ENCODE measurements at regions not wholly inside any gene's neighbourhood (a gene's known extent, or its start where the extent isn't known, plus 50 kb on each side); places are given as distances from the start of the nearest gene placed in this dataset.
"Not testable (repeated sequence)": the region's sequence is repeated elsewhere in the genome, so short reads cannot be mapped to it uniquely, and the experiment has no call there.

DNA sequence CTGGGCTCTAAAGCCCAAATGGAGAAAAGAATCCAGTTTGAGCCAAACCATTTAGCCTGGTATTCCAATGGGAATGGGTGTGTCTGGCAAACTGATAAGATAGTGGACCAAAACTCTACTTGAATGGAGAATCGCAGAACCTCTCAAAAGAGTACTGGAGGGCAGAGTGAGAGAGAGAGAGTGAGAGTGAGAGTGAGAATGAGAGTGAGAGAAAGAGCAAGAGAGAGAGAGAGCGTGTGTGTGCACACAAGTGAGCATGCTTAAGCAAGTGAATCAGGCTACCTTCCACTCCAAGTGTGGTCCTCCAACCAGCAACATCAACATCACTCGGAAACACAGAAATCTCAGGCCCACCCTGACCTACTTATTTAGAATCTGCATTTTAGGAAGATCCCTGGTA lies 58.8 kb downstream of the UQCRFS1 start:
- Histone ChIP-seq H2AFZ (ENCODE audit: low read depth, low read length) (no peak overlapping the region), H3K36me3 (ENCODE audit: insufficient read depth, low read length) (no peaks in the 10 kb centered on the region), H3K9me3 (ENCODE audit: low read length) (no peaks in the 10 kb centered on the region), H3K4me1 (ENCODE audit: insufficient read depth, low read length) (no peaks in the 10 kb centered on the region), H3K4me3 (ENCODE audit: low read length) (no peak overlapping the region), H3K27me3 (ENCODE audit: insufficient read depth, low read length) (no peaks in the 10 kb centered on the region)

DNA sequence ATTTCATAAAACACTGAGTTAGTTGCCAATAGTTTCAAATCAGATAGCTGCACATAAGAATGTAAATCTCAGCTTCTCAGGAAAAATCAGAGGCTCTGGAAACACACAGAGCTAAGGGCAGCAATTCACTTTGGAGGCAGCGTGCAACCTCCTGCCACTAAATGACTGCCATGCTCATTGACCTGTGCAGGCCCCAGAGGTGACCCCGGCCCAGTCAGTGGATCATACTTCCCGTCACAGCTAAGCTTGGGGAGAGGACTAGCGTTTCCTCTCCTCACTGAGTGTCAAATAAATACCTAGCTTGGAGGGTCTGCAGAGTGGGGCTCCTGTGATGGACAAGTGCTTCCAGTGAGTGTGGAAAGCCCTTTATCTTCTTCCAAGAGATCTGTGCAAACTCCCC lies 67.2 kb downstream of the UQCRFS1 start:
- Histone ChIP-seq H2AFZ (ENCODE audit: low read depth, low read length) (no peak overlapping the region), H3K4me3 (ENCODE audit: low read length) (no peak overlapping the region)

DNA sequence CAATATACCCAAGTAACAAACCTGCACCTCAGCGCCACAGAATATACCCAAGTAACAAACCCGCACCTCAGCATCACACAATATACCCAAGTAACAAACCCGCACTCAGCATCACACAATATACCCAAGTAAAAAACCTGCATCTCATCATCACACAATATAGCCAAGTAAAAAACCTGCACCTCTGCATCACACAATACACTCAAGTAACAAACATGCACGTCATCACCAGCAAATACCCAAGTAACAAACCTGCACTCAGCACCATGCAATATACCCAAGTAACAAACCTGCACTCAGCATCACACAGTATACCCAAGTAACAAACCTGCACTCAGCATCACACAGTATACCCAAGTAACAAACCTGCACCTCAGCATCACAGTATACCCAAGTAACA lies 69.8 kb downstream of the UQCRFS1 start:
- Histone ChIP-seq H3K27me3 (ENCODE audit: insufficient read depth, low read length) (no peaks in the 10 kb centered on the region), H2AFZ (ENCODE audit: low read depth, low read length) (no peak overlapping the region), H3K4me1 (ENCODE audit: insufficient read depth, low read length) (peaks cover 6% of the 10 kb centered on the region), H3K36me3 (ENCODE audit: insufficient read depth, low read length) (no peaks in the 10 kb centered on the region), H3K4me3 (ENCODE audit: low read length) (no peak overlapping the region), H3K9me3 (ENCODE audit: low read length) (peaks cover 14% of the 10 kb centered on the region)

More for the DNA sequence above, 67.2 kb downstream of the UQCRFS1 start:
- no peaks in the 10 kb centered on the region for H3K9me3 ChIP-seq (ENCODE audit: low read length)
- no peaks in the 10 kb centered on the region for H3K27me3 ChIP-seq (ENCODE audit: insufficient read depth, low read length)
- H3K4me1 ChIP-seq (ENCODE audit: insufficient read depth, low read length), result peaks cover 6% of the 10 kb centered on the region
- H3K36me3 ChIP-seq (ENCODE audit: insufficient read depth, low read length), result no peaks in the 10 kb centered on the region

DNA sequence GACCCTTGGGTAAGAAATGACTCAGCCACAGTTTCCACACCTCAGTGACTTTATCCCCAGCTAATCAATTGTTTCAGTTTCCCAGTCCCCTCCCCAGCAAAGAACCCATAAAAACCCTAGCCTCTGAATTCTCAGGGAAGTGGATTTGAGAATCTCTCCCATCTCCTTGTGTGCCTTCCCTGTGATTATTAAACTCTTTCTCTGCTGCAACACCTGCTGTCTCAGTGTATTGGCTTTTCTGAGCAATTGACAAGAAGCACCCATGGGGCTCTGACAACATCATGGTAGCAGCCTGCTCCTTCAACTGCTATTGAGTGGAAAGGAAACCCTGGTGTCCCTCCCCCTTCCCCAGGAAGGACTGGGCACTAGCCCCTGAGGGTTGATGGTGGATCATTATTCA lies 73.7 kb downstream of the UQCRFS1 start:
- H3K27me3 ChIP-seq (ENCODE audit: insufficient read depth, low read length), result no peaks in the 10 kb centered on the region
- H3K4me1 ChIP-seq (ENCODE audit: insufficient read depth, low read length), result no peaks in the 10 kb centered on the region
- peaks cover 14% of the 10 kb centered on the region for H3K9me3 ChIP-seq (ENCODE audit: low read length)
- no peaks in the 10 kb centered on the region for H3K36me3 ChIP-seq (ENCODE audit: insufficient read depth, low read length)
- no peak overlapping the region for H3K4me3 ChIP-seq (ENCODE audit: low read length)
- H2AFZ ChIP-seq (ENCODE audit: low read depth, low read length), result no peak overlapping the region

DNA sequence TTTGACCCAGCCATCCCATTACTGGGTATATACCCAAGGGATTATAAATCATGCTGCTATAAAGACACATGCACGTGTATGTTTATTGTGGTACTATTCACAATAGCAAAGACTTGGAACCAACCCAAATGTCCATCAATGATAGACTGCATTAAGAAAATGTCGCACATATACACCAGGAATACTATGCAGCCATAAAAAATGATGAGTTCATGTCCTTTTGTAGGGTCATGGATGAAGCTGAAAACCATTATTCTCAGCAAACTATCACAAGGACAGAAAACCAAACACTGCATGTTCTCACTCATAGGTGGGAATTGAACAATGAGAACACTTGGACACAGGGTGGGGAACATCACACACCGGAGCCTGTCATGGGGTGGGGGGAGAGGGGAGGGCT lies 74.7 kb downstream of the UQCRFS1 start:
- H3K4me3 ChIP-seq (ENCODE audit: low read length); H3K36me3 ChIP-seq (ENCODE audit: insufficient read depth, low read length); H2AFZ ChIP-seq (ENCODE audit: low read depth, low read length); H3K27me3 ChIP-seq (ENCODE audit: insufficient read depth, low read length); H3K4me1 ChIP-seq (ENCODE audit: insufficient read depth, low read length): not testable (repeated sequence)
- H3K9me3 ChIP-seq (ENCODE audit: low read length), result peaks cover 14% of the 10 kb centered on the region

DNA sequence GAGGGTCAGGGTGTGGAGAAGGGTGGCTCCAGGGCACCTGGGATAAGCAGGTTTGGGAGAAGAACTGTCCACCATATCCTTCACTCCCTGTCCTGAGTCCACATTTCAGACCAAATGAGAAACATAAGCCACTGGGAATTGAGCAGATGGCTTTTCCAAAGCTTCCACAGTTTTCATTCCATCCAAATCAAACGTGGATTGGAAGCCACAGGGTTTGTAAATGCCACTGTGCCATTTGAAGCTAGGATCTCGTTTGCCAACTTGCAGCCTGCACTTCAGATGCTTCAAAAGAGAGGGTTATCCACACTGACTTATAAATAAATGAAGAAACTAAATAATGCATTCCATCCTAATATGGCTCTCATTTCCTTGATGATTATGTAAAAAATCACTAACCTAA lies 81.5 kb downstream of the UQCRFS1 start:
- Histone ChIP-seq H2AFZ (ENCODE audit: low read depth, low read length) (no peak overlapping the region), H3K36me3 (ENCODE audit: insufficient read depth, low read length) (no peaks in the 10 kb centered on the region), H3K9me3 (ENCODE audit: low read length) (no peaks in the 10 kb centered on the region), H3K27me3 (ENCODE audit: insufficient read depth, low read length) (no peaks in the 10 kb centered on the region), H3K4me3 (ENCODE audit: low read length) (no peak overlapping the region), H3K4me1 (ENCODE audit: insufficient read depth, low read length) (no peaks in the 10 kb centered on the region)

DNA sequence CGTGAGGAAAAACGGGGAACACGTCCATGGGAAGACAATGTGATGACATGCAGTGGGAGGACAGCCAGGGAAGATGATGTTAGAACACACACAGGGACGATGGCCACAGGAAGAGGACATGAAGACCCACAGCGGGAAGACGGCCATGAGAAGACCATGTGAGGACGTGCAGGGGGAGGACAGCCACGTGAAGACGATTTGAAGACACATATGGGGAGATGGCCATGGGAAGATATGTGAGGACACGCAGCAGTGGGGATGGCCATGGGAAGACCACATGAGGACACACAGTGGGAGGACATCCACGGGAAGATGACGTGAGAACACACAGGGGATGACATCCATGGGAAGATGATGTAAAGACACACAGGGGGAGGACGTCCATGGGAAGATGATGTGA lies 83.8 kb downstream of the UQCRFS1 start:
- no peaks in the 10 kb centered on the region for H3K9me3 ChIP-seq (ENCODE audit: low read length)
- no peaks in the 10 kb centered on the region for H3K4me1 ChIP-seq (ENCODE audit: insufficient read depth, low read length)
- no peak overlapping the region for H3K4me3 ChIP-seq (ENCODE audit: low read length)
- no peaks in the 10 kb centered on the region for H3K36me3 ChIP-seq (ENCODE audit: insufficient read depth, low read length)
- H3K27me3 ChIP-seq (ENCODE audit: insufficient read depth, low read length), result no peaks in the 10 kb centered on the region
- no peak overlapping the region for H2AFZ ChIP-seq (ENCODE audit: low read depth, low read length)

DNA sequence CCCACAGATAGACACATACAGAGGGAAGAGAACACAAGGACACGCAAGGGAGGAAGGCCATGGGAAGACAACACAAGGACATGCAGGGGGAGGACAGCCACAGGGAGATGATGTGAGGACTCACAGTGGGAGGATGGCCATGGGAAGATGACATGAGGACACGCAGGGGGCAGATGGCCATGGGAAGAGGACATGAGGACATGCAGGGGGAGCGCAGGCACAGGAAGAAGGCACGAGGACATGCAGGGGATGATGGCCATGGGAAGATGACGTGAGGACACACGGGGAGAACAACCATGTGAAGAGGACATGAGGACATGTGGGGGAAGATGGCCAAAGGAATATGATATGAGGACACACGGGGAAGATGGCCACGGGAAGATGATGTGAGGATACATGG lies 84.7 kb downstream of the UQCRFS1 start:
- H2AFZ ChIP-seq (ENCODE audit: low read depth, low read length), result no peak overlapping the region
- no peaks in the 10 kb centered on the region for H3K36me3 ChIP-seq (ENCODE audit: insufficient read depth, low read length)
- no peaks in the 10 kb centered on the region for H3K9me3 ChIP-seq (ENCODE audit: low read length)
- H3K4me1 ChIP-seq (ENCODE audit: insufficient read depth, low read length), result no peaks in the 10 kb centered on the region
- no peak overlapping the region for H3K4me3 ChIP-seq (ENCODE audit: low read length)
- no peaks in the 10 kb centered on the region for H3K27me3 ChIP-seq (ENCODE audit: insufficient read depth, low read length)

DNA sequence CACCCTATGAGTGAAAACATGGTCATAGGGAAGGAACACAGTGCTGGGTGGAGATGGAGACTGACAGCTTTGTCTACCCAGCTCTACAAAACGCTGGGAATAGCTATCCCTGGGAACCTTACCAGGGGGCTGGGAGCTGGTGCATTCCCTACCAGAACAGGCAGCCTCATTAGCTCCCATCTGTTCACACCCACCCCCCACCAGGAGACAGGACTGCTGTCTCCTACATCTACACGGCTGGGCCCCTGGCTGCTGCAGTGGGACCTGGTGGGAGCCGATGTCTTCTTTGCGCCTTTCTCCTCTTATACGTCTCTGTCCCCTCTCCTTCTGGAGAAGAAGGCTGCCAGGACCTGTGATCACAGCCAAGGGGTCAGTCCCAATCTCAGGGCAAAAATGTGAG lies 90.8 kb downstream of the UQCRFS1 start:
- H3K27me3 ChIP-seq (ENCODE audit: insufficient read depth, low read length), result no peaks in the 10 kb centered on the region
- no peak overlapping the region for H2AFZ ChIP-seq (ENCODE audit: low read depth, low read length)
- H3K9me3 ChIP-seq (ENCODE audit: low read length), result no peaks in the 10 kb centered on the region
- no peaks in the 10 kb centered on the region for H3K36me3 ChIP-seq (ENCODE audit: insufficient read depth, low read length)
- no peak overlapping the region for H3K4me3 ChIP-seq (ENCODE audit: low read length)
- no peaks in the 10 kb centered on the region for H3K4me1 ChIP-seq (ENCODE audit: insufficient read depth, low read length)

DNA sequence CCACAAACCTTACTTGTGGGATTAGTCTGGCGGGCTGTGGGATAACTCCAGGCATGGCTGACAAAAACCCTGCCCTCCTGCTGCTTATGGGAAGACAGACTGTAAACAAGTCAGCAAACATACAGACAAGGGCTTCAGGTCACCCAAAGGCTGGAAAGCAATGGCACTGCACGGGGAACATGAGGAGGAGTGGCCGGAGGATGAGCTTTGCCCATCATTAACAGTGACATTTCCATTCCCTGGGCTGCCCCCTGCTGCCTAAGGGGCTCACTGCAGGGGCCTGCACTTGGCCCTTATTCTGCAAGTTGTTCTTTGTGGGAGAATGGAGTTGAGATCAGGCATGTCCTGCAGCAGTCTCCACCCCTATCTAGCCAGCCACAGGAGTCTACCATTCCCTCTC lies 91.3 kb downstream of the UQCRFS1 start:
- H3K4me1 ChIP-seq (ENCODE audit: insufficient read depth, low read length), result no peaks in the 10 kb centered on the region
- H3K27me3 ChIP-seq (ENCODE audit: insufficient read depth, low read length), result no peaks in the 10 kb centered on the region
- no peak overlapping the region for H2AFZ ChIP-seq (ENCODE audit: low read depth, low read length)
- no peaks in the 10 kb centered on the region for H3K9me3 ChIP-seq (ENCODE audit: low read length)
- H3K4me3 ChIP-seq (ENCODE audit: low read length), result no peak overlapping the region
- no peaks in the 10 kb centered on the region for H3K36me3 ChIP-seq (ENCODE audit: insufficient read depth, low read length)

DNA sequence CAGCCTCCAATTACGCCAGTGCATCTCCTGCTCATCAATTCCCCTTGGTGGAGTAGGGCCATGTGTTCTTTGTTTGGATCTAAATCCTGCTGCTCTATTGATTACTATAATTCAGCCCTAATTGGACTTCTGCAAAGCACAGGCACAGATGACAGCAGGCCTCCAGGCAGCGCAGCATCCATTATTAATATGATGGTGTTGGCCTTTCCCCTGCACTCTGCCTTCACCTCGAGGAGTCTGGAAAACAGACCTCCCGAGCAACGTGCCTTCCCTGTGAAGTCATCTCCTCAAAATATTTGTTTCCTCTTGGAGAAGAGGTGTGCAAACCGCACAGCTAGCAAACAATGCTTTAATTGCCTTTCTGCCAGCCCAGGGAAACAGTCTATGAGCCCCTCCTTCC lies 92.5 kb downstream of the UQCRFS1 start:
- Histone ChIP-seq H3K27me3 (ENCODE audit: insufficient read depth, low read length) (no peaks in the 10 kb centered on the region), H2AFZ (ENCODE audit: low read depth, low read length) (no peak overlapping the region), H3K36me3 (ENCODE audit: insufficient read depth, low read length) (no peaks in the 10 kb centered on the region), H3K4me3 (ENCODE audit: low read length) (no peak overlapping the region), H3K9me3 (ENCODE audit: low read length) (no peaks in the 10 kb centered on the region), H3K4me1 (ENCODE audit: insufficient read depth, low read length) (no peaks in the 10 kb centered on the region)

DNA sequence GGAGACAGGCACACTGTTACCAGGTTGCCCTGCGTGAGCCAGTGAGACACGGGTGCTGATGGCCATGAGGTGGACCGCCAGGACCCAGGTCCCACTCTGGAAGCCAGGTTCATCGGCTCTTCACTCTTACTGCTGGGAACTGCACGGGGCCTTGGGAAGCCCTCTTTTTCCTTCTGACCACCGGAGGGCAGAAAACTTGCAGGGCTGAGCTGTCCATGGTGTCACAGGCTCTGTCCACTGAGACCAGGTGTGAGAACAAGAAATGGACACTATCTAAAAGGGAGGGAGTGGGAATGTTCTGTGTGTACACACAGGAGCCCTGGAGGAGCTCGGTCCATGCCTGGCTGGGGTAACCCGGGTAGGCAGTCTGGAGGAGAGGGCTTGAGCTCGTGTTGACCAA lies 93.4 kb downstream of the UQCRFS1 start:
- no peaks in the 10 kb centered on the region for H3K4me1 ChIP-seq (ENCODE audit: insufficient read depth, low read length)
- H3K9me3 ChIP-seq (ENCODE audit: low read length), result no peaks in the 10 kb centered on the region
- H3K36me3 ChIP-seq (ENCODE audit: insufficient read depth, low read length), result no peaks in the 10 kb centered on the region
- H2AFZ ChIP-seq (ENCODE audit: low read depth, low read length), result no peak overlapping the region
- no peaks in the 10 kb centered on the region for H3K27me3 ChIP-seq (ENCODE audit: insufficient read depth, low read length)
- H3K4me3 ChIP-seq (ENCODE audit: low read length), result no peak overlapping the region

DNA sequence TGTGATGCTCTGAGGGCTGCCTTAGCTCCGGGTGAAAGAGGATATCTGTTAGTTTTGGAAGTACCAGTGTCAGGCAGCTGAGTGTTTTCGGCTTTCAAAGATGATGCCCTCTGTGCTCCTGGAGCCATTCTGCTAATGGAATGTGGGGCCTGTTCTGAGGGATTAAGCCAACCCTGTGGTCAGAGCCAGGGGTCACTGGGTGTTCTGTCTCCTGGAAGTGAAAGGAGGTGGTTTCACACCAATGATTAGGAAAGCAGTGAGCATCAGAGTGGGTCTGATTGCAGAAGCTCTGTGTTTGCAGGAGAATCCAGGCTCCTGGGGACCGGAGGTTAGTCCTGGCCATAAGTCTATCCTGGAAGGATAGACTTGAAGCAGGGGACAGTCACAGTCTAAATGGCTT lies 94.6 kb downstream of the UQCRFS1 start:
- H2AFZ ChIP-seq (ENCODE audit: low read depth, low read length), result no peak overlapping the region
- H3K9me3 ChIP-seq (ENCODE audit: low read length), result no peaks in the 10 kb centered on the region
- no peak overlapping the region for H3K4me3 ChIP-seq (ENCODE audit: low read length)
- no peaks in the 10 kb centered on the region for H3K27me3 ChIP-seq (ENCODE audit: insufficient read depth, low read length)
- H3K36me3 ChIP-seq (ENCODE audit: insufficient read depth, low read length), result no peaks in the 10 kb centered on the region
- H3K4me1 ChIP-seq (ENCODE audit: insufficient read depth, low read length), result no peaks in the 10 kb centered on the region

DNA sequence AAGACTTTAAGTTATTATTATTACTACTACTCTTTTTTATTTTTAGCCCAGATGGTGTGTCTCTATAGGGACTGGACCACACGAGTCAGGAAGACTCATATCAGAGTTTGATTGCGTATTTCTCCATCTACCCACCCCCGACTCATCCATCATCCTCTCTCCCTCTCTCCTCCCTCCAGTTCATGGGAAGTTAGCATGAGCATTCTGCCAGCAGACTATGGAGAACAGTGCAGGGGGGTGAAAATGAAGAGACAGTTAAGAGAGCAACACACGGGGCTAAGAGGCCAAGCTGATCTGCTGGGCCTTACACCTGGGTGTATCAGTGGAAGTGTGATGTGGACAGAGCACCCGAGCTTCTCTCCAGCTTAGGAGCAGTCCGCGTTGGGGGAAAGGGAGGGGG lies 95.0 kb downstream of the UQCRFS1 start:
- no peak overlapping the region for H2AFZ ChIP-seq (ENCODE audit: low read depth, low read length)
- no peaks in the 10 kb centered on the region for H3K36me3 ChIP-seq (ENCODE audit: insufficient read depth, low read length)
- H3K4me3 ChIP-seq (ENCODE audit: low read length), result no peak overlapping the region
- H3K27me3 ChIP-seq (ENCODE audit: insufficient read depth, low read length), result no peaks in the 10 kb centered on the region
- H3K4me1 ChIP-seq (ENCODE audit: insufficient read depth, low read length), result no peaks in the 10 kb centered on the region
- H3K9me3 ChIP-seq (ENCODE audit: low read length), result no peaks in the 10 kb centered on the region

Data from neuron (in vitro differentiated cells).